ENCODE measurements at regions not wholly inside any gene's neighbourhood (a gene's known extent, or its start where the extent isn't known, plus 50 kb on each side); places are given as distances from the start of the nearest gene placed in this dataset.
A peak's percentile ranks its signal among the peaks of the same experiment; 100 is the strongest.
"Not testable (repeated sequence)": the region's sequence is repeated elsewhere in the genome, so short reads cannot be mapped to it uniquely, and the experiment has no call there.

DNA sequence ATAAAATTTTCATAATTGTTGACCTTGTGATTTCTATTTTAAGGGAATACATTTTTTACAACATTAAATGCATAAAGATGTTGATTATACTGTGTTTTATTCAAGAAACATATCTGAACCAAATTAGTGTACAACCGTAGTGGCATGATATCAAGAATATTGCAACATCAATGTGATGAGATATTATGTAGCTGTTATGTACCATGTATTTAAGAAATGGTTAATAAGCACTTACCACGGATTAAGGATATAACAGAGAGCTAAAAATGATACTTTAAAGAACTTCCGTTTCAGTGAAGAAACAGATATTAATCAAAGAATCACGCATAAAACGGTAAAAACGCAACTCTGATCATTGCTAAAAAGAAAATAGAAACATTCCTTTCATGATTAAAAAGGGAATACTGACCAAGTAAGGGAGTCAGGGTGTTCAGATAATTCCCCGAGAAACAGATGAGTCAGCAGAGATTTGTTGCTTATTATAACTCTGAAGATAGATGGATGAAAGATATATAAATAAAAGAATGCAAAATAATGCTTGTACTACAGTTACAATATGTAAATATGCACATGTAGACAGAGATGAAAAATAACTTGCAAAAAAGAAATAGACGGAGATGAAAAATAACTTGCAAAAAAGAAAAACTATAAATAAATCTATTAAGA lies 281.9 kb upstream of the MAF start:
- Histone ChIP-seq H3K4me1 (no peaks in the 10 kb centered on the region), H3K9me3 (no peaks in the 10 kb centered on the region), H3K27ac (no peak overlapping the region), H3K27me3 (no peaks in the 10 kb centered on the region), H3K36me3 (no peaks in the 10 kb centered on the region), H3K4me3 (no peak overlapping the region)
- ATAC-seq (no peak), DNase-seq (no peak)
- 63 to 73% (median 69%) methylated on average over 8 of the region's 8 CpGs for WGBS, 4 donors
- intact Hi-C loops (cut with DNase I), result no loop called here
- no peak for TF ChIP-seq POLR2A (IDR thresholded peaks at IDR 0.05)
- TF ChIP-seq, protein P1, sequence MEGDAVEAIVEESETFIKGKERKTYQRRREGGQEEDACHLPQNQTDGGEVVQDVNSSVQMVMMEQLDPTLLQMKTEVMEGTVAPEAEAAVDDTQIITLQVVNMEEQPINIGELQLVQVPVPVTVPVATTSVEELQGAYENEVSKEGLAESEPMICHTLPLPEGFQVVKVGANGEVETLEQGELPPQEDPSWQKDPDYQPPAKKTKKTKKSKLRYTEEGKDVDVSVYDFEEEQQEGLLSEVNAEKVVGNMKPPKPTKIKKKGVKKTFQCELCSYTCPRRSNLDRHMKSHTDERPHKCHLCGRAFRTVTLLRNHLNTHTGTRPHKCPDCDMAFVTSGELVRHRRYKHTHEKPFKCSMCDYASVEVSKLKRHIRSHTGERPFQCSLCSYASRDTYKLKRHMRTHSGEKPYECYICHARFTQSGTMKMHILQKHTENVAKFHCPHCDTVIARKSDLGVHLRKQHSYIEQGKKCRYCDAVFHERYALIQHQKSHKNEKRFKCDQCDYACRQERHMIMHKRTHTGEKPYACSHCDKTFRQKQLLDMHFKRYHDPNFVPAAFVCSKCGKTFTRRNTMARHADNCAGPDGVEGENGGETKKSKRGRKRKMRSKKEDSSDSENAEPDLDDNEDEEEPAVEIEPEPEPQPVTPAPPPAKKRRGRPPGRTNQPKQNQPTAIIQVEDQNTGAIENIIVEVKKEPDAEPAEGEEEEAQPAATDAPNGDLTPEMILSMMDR (IDR thresholded peaks at IDR 0.05), result no peak

DNA sequence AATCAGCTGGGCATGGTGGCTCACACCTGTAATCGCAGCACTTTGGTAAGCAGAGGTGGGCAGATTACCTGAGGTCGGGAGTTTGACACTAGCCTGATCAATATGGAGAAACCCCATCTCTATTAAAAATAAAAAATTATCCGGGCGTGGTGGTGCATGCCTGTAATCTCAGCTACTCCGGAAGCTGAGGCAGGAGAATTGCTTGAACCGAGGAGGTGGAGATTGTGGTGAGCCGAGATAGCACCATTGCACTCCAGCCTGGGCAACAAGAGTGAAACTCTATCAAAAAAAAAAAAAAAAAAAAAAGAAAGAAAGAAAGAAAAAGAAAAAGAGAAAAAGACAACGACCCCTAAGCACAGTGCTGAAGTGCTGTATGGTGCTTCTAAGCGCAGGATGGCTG lies 280.6 kb upstream of the MAF start:
- ATAC-seq; DNase-seq; intact Hi-C loops (cut with DNase I); H3K27ac ChIP-seq; H3K4me3 ChIP-seq; H3K36me3 ChIP-seq; H3K4me1 ChIP-seq; H3K27me3 ChIP-seq; H3K9me3 ChIP-seq: not testable (repeated sequence)
- 81 to 90% (median 87%) methylated on average over 9 of the region's 9 CpGs for WGBS, 4 donors

DNA sequence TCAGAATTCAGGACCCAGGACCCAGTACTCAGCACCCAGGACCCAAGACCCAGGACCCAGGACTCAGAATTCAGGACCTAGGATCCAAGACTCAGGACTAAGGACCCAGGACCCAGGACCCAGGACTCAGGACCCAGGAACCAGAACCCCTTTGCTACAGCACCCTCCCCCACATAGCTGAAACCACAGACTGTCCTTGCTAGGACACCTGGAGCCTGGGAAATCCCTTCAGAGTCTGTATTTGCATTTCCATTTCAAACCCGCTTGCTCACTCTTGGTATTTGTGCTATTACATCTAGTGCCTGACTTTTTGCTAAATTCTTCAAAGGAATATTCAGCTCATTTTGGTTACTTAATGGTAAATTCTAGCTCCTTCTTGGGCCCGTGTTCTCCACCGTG lies 275.8 kb upstream of the MAF start:
- WGBS, 4 donors, result 91 to 95% (median 92%) methylated on average over 3 of the region's 3 CpGs
- Histone ChIP-seq H3K27me3 (no peaks in the 10 kb centered on the region), H3K36me3 (no peaks in the 10 kb centered on the region), H3K4me1 (no peaks in the 10 kb centered on the region), H3K27ac (no peak overlapping the region), H3K4me3 (no peak overlapping the region), H3K9me3 (no peaks in the 10 kb centered on the region)
- intact Hi-C loops (cut with DNase I), result no loop called here
- no peak for TF ChIP-seq POLR2A (IDR thresholded peaks at IDR 0.05)
- TF ChIP-seq, protein P1 (IDR thresholded peaks at IDR 0.05), result no peak
- ATAC-seq (no peak), DNase-seq (no peak)

DNA sequence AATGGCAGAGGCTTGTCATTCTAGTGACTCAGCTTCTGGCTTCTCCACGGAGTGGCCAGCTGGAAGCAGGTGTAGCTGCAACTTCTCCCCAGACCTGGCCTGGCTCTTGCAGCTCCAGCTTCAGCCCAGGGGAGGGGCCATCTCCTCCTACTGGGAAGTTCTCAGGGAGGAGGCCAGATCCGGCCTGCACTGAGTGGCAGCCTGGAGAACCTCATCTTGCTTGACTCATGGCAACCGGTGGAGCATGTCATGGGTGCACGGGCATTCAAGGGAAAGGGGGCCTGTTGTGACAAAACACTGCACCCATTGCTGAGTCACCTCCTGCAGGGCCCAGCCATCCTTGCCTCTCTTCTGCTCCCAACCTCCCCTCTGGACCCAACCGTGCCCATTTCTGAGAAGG lies 273.9 kb upstream of the MAF start:
- H3K4me1 ChIP-seq, result no peaks in the 10 kb centered on the region
- H3K36me3 ChIP-seq, result no peaks in the 10 kb centered on the region

More for the DNA sequence above, 273.9 kb upstream of the MAF start:
- intact Hi-C loops (cut with DNase I), result no loop called here
- TF ChIP-seq, protein P1 (IDR thresholded peaks at IDR 0.05), result no peak
- TF ChIP-seq POLR2A (IDR thresholded peaks at IDR 0.05), result no peak
- ATAC-seq, result peak in 3 of 4 donors; percentile 61 to 83 (median 71)
- H3K9me3 ChIP-seq, result no peaks in the 10 kb centered on the region
- H3K27ac ChIP-seq, result no peak overlapping the region
- no peak overlapping the region for H3K4me3 ChIP-seq
- peak in 3 of 5 donors; percentile 67 to 72 (median 71) for DNase-seq
- WGBS, 4 donors, result 72 to 84% (median 78%) methylated on average over 5 of the region's 5 CpGs
- H3K27me3 ChIP-seq, result no peaks in the 10 kb centered on the region
